Smooth muscle cell (in vitro differentiated cells): ENCODE measurements at regions not wholly inside any gene's neighbourhood (a gene's known extent, or its start where the extent isn't known, plus 50 kb on each side); places are given as distances from the start of the nearest gene placed in this dataset.

Experiments
- DNase-seq: peaks from one replicate; lab custom pipeline; 2025; ENCODE audit not compliant: unreplicated experiment; lab: John Stamatoyannopoulos, UW
- H2AFZ ChIP-seq: fragments of 200-600 bp; sonication (generic); 2 replicates; pipeline ENCODE4 v1.6.0; 2016; ENCODE audit warnings: antibody characterized with exemption, low read depth, mild to moderate bottlenecking
- H3F3A ChIP-seq: fragments of 200-600 bp; sonication (generic); 2 replicates; pipeline ENCODE4 v1.6.0; 2017; ENCODE audit warnings: antibody characterized with exemption, low read depth
- H3K27ac ChIP-seq: fragments of 200-600 bp; sonication (generic); 2 replicates; pipeline ENCODE4 v1.5.1; 2016; ENCODE audit warnings: low read depth, mild to moderate bottlenecking
- H3K27me3 ChIP-seq: fragments of 200-600 bp; sonication (generic); 2 replicates; pipeline ENCODE4 v1.6.1; 2016; ENCODE audit warnings: low read depth, mild to moderate bottlenecking
- H3K36me3 ChIP-seq: fragments of 200-600 bp; sonication (generic); 2 replicates; pipeline ENCODE4 v1.5.1; 2016; ENCODE audit warnings: low read depth
- H3K4me1 ChIP-seq: fragments of 200-600 bp; sonication (generic); 2 replicates; pipeline ENCODE4 v1.5.1; 2016; ENCODE audit warnings: low read depth
- H3K4me2 ChIP-seq: fragments of 200-600 bp; sonication (generic); 2 replicates; pipeline ENCODE4 v1.6.0; 2016; ENCODE audit warnings: mild to moderate bottlenecking
- H3K4me3 ChIP-seq: fragments of 200-600 bp; sonication (generic); 2 replicates; pipeline ENCODE4 v1.5.1; 2016; ENCODE audit warnings: mild to moderate bottlenecking
- H3K79me2 ChIP-seq: fragments of 200-600 bp; sonication (generic); 2 replicates; pipeline ENCODE4 v1.6.0; 2016; ENCODE audit warnings: low read depth, mild to moderate bottlenecking
- H3K9ac ChIP-seq: fragments of 200-600 bp; sonication (generic); 2 replicates; pipeline ENCODE4 v1.6.0; 2016; ENCODE audit warnings: low read depth
- H3K9me3 ChIP-seq: fragments of 200-600 bp; sonication (generic); replicated peaks from 2 replicates; pipeline ENCODE4 v1.5.1; 2016; ENCODE audit warnings: low read depth
- H4K20me1 ChIP-seq: fragments of 200-600 bp; sonication (generic); 2 replicates; pipeline ENCODE4 v1.6.0; 2016; ENCODE audit warnings: low read depth
- WGBS: methylation state at CpG from one replicate; pipeline ENCODE4 v1.1.7; 2016; ENCODE audit warnings: low lambda C conversion rate; 5-methylcytosine and 5-hydroxymethylcytosine counted together
- TF ChIP-seq, protein P1 (sequence below): fragments of 200-600 bp; sonication (generic); IDR thresholded peaks from 2 replicates; pipeline ENCODE4 v1.5.1; 2017; ENCODE audit warnings: borderline replicate concordance, mild to moderate bottlenecking, antibody characterized with exemption; ENCODE audit not compliant: insufficient read depth, poor library complexity, severe bottlenecking

- H3K4me3 ChIP-seq, result no peak overlapping the region
- WGBS, result 70% methylated on average over 2 of the region's 2 CpGs
- DNase-seq, result no peak
- H3K27ac ChIP-seq, result no peak overlapping the region
- H4K20me1 ChIP-seq, result no peaks in the 10 kb centered on the region
- no peaks in the 10 kb centered on the region for H3F3A ChIP-seq
- no peaks in the 10 kb centered on the region for H3K27me3 ChIP-seq
- H2AFZ ChIP-seq, result no peak overlapping the region
- H3K9me3 ChIP-seq, result no peaks in the 10 kb centered on the region
- H3K36me3 ChIP-seq, result no peaks in the 10 kb centered on the region
- no peaks in the 10 kb centered on the region for H3K79me2 ChIP-seq
- TF ChIP-seq, protein P1, sequence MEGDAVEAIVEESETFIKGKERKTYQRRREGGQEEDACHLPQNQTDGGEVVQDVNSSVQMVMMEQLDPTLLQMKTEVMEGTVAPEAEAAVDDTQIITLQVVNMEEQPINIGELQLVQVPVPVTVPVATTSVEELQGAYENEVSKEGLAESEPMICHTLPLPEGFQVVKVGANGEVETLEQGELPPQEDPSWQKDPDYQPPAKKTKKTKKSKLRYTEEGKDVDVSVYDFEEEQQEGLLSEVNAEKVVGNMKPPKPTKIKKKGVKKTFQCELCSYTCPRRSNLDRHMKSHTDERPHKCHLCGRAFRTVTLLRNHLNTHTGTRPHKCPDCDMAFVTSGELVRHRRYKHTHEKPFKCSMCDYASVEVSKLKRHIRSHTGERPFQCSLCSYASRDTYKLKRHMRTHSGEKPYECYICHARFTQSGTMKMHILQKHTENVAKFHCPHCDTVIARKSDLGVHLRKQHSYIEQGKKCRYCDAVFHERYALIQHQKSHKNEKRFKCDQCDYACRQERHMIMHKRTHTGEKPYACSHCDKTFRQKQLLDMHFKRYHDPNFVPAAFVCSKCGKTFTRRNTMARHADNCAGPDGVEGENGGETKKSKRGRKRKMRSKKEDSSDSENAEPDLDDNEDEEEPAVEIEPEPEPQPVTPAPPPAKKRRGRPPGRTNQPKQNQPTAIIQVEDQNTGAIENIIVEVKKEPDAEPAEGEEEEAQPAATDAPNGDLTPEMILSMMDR, result no peak
- H3K4me2 ChIP-seq, result no peak overlapping the region
- H3K9ac ChIP-seq, result no peak overlapping the region
- H3K4me1 ChIP-seq, result no peaks in the 10 kb centered on the region
Observed at GRCh38 chr14:47763188-47763854, 87.9 kb upstream of the MDGA2 start.

GRCh38 chr14:47746986-47747385, 71.6 kb upstream of the MDGA2 start:
- TF ChIP-seq, protein P1, result no peak
- no peaks in the 10 kb centered on the region for H4K20me1 ChIP-seq
- no peaks in the 10 kb centered on the region for H3K27me3 ChIP-seq
- no peaks in the 10 kb centered on the region for H3F3A ChIP-seq
- H3K4me2 ChIP-seq, result no peak overlapping the region
- H3K79me2 ChIP-seq, result no peaks in the 10 kb centered on the region
- DNase-seq, result no peak
- WGBS, result 100% methylated on average over 1 of the region's 1 CpG
- H3K36me3 ChIP-seq, result no peaks in the 10 kb centered on the region
- H3K27ac ChIP-seq, result no peak overlapping the region
- H2AFZ ChIP-seq, result no peak overlapping the region
- no peaks in the 10 kb centered on the region for H3K9me3 ChIP-seq
- no peak overlapping the region for H3K4me3 ChIP-seq
- H3K4me1 ChIP-seq, result no peaks in the 10 kb centered on the region
- no peak overlapping the region for H3K9ac ChIP-seq

GRCh38 chr14:47744155-47744554, 68.8 kb upstream of the MDGA2 start:
- Histone ChIP-seq H2AFZ (no peak overlapping the region), H3K36me3 (no peaks in the 10 kb centered on the region), H3F3A (no peaks in the 10 kb centered on the region), H3K9me3 (no peaks in the 10 kb centered on the region), H3K4me1 (no peaks in the 10 kb centered on the region), H3K4me2 (no peak overlapping the region), H3K27me3 (no peaks in the 10 kb centered on the region), H3K79me2 (no peaks in the 10 kb centered on the region), H3K9ac (no peak overlapping the region), H3K4me3 (no peak overlapping the region), H3K27ac (no peak overlapping the region), H4K20me1 (no peaks in the 10 kb centered on the region)
- 86% methylated on average over 1 of the region's 1 CpG for WGBS
- TF ChIP-seq, protein P1, result no peak
- no peak for DNase-seq

DNA sequence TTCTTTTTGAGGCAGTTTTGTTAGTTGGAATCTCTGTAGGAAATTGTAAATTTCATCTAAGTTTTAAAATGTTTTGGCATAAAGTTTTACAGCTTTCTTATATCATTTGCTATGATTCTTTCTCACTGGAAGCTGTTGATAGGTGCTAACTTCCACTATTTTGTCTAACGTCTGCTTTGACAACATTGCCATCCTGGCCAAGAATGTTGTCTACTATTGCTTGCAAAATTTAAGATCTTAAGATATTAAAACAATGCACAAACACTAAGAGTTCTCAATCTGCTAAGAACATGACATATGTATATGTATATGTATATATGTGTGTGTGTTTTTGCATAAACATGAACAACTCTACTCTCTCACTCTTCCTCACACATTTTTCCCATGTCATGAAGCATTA, 64.1 kb upstream of the MDGA2 start:
- no peak overlapping the region for H2AFZ ChIP-seq
- no peaks in the 10 kb centered on the region for H3K79me2 ChIP-seq
- H3K9ac ChIP-seq, result no peak overlapping the region

More for the DNA sequence above, 64.1 kb upstream of the MDGA2 start:
- Histone ChIP-seq H3K27ac (no peak overlapping the region), H3K4me3 (no peak overlapping the region), H3K9me3 (no peaks in the 10 kb centered on the region), H4K20me1 (no peaks in the 10 kb centered on the region), H3F3A (no peaks in the 10 kb centered on the region), H3K4me2 (no peak overlapping the region), H3K27me3 (no peaks in the 10 kb centered on the region), H3K36me3 (no peaks in the 10 kb centered on the region), H3K4me1 (no peaks in the 10 kb centered on the region)
- 91% methylated on average over 1 of the region's 1 CpG for WGBS
- no peak for DNase-seq
- TF ChIP-seq, protein P1, result no peak
